Lower leg skin (tissue), 3 donors: ENCODE measurements at regions not wholly inside any gene's neighbourhood (a gene's known extent, or its start where the extent isn't known, plus 50 kb on each side); places are given as distances from the start of the nearest gene placed in this dataset.

ENCODE experiments used
- POLR2A ChIP-seq, 2 donors: fragments of 450-650 bp; IDR thresholded peaks; one replicate each; pipeline ENCODE4 v1.6.1; 2016 to 2017; ENCODE audit warnings: antibody characterized with exemption in 2 of 2, mild to moderate bottlenecking in 1 of 2, moderate library complexity in 1 of 2
- TF ChIP-seq, protein P1 (sequence below), 3 donors: fragments of 450-650 bp; IDR thresholded peaks; one replicate each; pipeline ENCODE4 v1.5.1; 2016; ENCODE audit warnings: antibody characterized with exemption in 3 of 3, mild to moderate bottlenecking in 3 of 3, moderate library complexity in 2 of 3

DNA sequence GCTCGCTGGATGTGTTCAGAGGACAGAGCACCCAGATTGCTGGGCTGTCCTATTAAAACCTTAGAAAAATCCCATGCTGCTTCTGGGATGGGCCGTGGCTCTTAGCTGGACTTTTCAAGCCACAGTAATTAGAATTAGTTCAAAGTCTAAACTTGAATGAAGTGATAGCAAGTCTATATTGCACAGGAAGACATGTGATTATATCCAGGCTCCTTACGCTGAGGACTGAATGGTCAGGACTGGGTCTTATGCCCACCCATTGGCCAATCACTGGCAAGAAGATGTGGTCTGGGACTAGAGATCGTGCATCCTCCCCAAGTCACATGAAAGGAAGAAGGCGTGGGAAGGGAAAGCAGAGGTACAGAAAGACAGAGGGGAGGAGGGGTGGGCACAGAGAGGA lies 227.6 kb downstream of the FAM43A start:
- TF ChIP-seq, protein P1, sequence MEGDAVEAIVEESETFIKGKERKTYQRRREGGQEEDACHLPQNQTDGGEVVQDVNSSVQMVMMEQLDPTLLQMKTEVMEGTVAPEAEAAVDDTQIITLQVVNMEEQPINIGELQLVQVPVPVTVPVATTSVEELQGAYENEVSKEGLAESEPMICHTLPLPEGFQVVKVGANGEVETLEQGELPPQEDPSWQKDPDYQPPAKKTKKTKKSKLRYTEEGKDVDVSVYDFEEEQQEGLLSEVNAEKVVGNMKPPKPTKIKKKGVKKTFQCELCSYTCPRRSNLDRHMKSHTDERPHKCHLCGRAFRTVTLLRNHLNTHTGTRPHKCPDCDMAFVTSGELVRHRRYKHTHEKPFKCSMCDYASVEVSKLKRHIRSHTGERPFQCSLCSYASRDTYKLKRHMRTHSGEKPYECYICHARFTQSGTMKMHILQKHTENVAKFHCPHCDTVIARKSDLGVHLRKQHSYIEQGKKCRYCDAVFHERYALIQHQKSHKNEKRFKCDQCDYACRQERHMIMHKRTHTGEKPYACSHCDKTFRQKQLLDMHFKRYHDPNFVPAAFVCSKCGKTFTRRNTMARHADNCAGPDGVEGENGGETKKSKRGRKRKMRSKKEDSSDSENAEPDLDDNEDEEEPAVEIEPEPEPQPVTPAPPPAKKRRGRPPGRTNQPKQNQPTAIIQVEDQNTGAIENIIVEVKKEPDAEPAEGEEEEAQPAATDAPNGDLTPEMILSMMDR (IDR thresholded peaks at IDR 0.05), result no peak
- no peak for TF ChIP-seq POLR2A (IDR thresholded peaks at IDR 0.05)
